Activated T-cell treated with anti-CD3 and anti-CD28 coated beads, Interleukin-2, amount 50 U/mL, for 72 hours (primary cell): ENCODE measurements at regions not wholly inside any gene's neighbourhood (a gene's known extent, or its start where the extent isn't known, plus 50 kb on each side); places are given as distances from the start of the nearest gene placed in this dataset.

ENCODE experiments used
- ATAC-seq, 2 donors: fragments of 150-1000 bp; cut with Tn5 transposase; replicated peaks in 1 of 2; 2 replicates each; pipeline ENCODE4 v1.10.0; 2021; ENCODE audit warnings: moderate library complexity in 2 of 2, mild to moderate bottlenecking in 1 of 2
- DNase-seq, 2 donors: peaks; one replicate each; pipeline ENCODE4 v3.0.0; 2021 to 2022; ENCODE audit warnings: mixed read lengths in 1 of 2
- H3K27ac Mint-ChIP-seq: one replicate; pipeline ENCODE4 v1.8.0; 2022; ENCODE audit warnings: mild to moderate bottlenecking, moderate library complexity, mixed read lengths
- H3K27me3 Mint-ChIP-seq: one replicate; pipeline ENCODE4 v1.8.0; 2022; ENCODE audit warnings: low read depth, mixed read lengths
- H3K36me3 Mint-ChIP-seq, 2 donors: one replicate each; pipeline ENCODE4 v1.8.0; 2022; ENCODE audit warnings: mixed read lengths in 2 of 2, mild to moderate bottlenecking in 1 of 2; ENCODE audit not compliant: insufficient read depth in 2 of 2
- H3K4me1 Mint-ChIP-seq: one replicate; pipeline ENCODE4 v1.8.0; 2022; ENCODE audit warnings: low read depth, mixed read lengths
- H3K4me3 Mint-ChIP-seq, 2 donors: one replicate each; pipeline ENCODE4 v1.8.0; 2022; ENCODE audit warnings: mild to moderate bottlenecking in 2 of 2, mixed read lengths in 2 of 2, moderate library complexity in 2 of 2
- H3K9me3 Mint-ChIP-seq, 2 donors: one replicate each; pipeline ENCODE4 v1.8.0; 2022; ENCODE audit warnings: mixed read lengths in 2 of 2

DNA sequence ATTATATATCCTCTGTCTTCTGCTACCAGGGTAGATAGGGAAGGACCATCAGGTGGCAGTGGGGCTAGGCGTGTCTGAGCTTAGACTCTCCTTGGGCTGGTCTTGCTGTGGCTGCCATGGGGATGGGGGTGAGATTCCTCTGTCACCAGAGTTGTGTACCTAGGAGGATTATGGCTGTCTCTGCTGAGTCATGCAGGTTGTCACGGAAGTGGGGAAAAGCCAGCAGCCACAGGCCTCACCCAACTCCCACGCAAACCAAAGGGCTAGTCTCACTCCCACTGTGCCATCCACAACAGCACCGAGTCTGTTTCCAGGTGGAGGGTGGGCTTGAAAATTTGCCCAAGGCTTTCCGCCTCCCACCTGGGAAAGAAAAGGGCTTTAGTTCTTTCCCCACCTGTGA is 476.1 kb downstream of the CYLC2 start:
- Mint-ChIP-seq H3K27ac (no peak overlapping the region), H3K4me3 (no peak overlapping the region), H3K4me1 (no peaks in the 10 kb centered on the region), H3K36me3 (no peaks in the 10 kb centered on the region), H3K9me3 (peaks cover 4 to 8% of the 10 kb centered on the region in 2 donors), H3K27me3 (no peaks in the 10 kb centered on the region)
- no peak for ATAC-seq
- no peak for DNase-seq

DNA sequence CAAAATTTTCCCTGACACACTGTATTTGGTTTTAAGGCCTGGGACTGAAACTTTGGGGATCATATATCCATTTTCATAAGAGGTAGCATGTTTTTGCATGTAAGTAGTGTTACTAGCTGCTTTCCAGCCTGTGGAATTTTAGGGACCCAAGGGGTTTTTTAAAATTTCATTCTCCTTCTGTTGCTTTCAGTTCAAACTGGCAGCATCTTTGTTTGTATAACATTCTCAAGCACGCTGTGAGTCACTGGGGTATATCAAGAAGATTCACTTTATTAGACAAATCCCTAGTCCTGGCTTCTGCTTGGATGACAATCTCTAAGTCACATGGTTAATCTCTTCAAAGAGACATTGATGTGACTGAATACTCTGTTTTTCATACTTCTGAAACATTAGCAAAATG is 479.0 kb downstream of the CYLC2 start:
- Mint-ChIP-seq H3K27ac (no peak overlapping the region), H3K9me3 (peaks cover 6 to 12% of the 10 kb centered on the region in 2 donors), H3K4me3 (no peak overlapping the region), H3K27me3 (no peaks in the 10 kb centered on the region), H3K4me1 (no peaks in the 10 kb centered on the region), H3K36me3 (no peaks in the 10 kb centered on the region)
- ATAC-seq, result no peak
- no peak for DNase-seq

DNA sequence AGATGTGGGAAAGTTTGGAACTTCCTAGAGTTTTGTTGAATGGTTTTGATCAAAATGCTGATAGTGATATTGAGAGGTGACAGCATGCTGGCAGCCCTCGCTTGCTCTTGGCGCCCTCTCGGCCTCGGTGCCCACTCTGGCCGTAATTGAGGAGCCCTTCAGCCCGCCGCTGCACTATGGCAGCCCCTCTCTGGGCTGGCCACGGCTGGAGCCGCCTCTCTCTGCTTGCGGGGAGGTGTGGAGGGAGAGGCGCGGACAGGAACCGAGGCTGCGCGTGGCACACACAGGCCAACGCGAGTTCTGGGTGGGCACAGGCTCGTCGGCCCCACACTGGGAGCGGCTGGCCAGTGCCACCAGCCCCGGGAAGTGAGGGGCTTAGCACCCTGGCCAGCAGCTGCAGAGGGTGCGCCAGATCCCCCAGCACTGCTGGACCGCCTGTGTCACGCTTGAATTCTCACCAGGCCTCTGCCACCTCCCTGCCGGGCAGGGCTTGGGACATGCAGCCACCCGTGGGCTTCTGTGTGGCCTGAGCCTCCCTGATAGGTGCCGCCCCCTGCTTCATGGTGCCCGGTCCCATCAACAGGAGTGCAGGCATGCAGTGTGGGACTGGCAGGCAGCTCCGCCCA is 488.5 kb downstream of the CYLC2 start:
- Mint-ChIP-seq H3K27ac (no peak overlapping the region), H3K36me3 (peaks cover 0 to 3% of the 10 kb centered on the region in 2 donors), H3K4me3 (no peak overlapping the region), H3K9me3 (peaks cover 3 to 11% of the 10 kb centered on the region in 2 donors), H3K27me3 (no peaks in the 10 kb centered on the region), H3K4me1 (no peaks in the 10 kb centered on the region)
- no peak for DNase-seq
- no peak for ATAC-seq

DNA sequence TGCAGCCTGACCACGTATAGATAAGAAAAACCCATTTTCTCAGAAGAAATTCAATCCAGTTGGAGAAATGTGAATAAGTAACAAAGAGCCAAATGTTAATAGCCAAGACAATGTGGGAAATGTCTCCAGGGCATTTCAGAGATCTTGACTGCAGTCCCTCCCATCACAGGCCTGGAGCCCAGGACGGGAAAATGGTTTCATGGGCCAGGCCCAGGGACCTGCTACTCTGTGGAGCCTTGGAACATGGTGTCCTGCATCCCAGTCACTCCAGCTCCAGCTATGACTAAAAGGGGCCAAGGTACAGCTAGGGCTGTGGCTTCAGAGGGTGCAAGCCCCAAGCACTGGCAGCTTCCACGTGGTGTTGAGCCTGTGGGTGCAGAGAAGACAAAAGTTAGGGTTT is 490.0 kb downstream of the CYLC2 start:
- Mint-ChIP-seq H3K27ac (no peak overlapping the region), H3K4me1 (no peaks in the 10 kb centered on the region), H3K4me3 (no peak overlapping the region), H3K36me3 (peaks cover 0 to 3% of the 10 kb centered on the region in 2 donors), H3K27me3 (no peaks in the 10 kb centered on the region), H3K9me3 (peaks cover 3 to 11% of the 10 kb centered on the region in 2 donors)
- DNase-seq (no peak), ATAC-seq (no peak)

DNA sequence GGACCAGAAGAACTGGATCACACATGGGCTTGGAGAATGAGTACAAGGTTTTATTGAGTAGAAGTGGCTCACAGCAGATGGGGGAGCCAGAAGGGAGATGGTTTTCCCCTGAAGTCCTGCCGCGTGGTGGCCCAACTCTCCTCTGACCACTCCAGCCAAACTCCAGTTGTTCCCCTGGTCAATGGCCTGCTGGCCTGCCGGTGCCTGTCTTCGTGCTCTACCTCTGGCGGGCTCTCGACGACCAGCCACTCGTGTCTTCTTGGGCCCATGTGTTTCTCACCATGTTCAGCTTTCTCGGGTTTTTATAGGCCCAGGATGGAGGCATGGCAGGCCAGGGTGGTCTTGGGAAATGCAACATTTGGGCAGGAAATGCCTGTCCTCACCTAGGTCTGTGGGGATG is 519.6 kb downstream of the CYLC2 start:
- no peak for DNase-seq
- ATAC-seq, result no peak
- Mint-ChIP-seq H3K4me1 (no peaks in the 10 kb centered on the region), H3K27ac (no peak overlapping the region), H3K27me3 (no peaks in the 10 kb centered on the region), H3K36me3 (no peaks in the 10 kb centered on the region), H3K9me3 (peaks cover 0 to 4% of the 10 kb centered on the region in 2 donors), H3K4me3 (no peak overlapping the region)

DNA sequence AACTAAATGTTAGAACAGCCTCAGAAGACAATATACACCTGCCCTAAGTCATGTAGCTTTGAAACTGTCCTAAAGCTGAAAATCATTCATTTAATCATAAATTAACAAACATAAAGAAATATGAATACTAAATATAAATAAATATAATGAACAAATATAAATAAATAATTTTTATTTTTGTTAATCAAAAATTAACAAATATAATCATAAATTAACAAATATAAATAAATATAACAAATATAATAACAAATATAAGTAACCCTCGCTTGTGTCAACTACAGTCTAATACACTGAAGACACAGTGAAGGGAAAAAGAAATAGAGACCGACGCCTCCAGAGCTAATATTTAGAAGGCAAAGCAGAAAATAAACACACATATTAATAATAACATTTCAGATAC is 527.3 kb downstream of the CYLC2 start:
- ATAC-seq, result no peak
- Mint-ChIP-seq H3K4me1 (no peaks in the 10 kb centered on the region), H3K36me3 (no peaks in the 10 kb centered on the region), H3K27ac (no peak overlapping the region), H3K27me3 (no peaks in the 10 kb centered on the region), H3K4me3 (no peak overlapping the region), H3K9me3 (no peaks in the 10 kb centered on the region)
- DNase-seq, result no peak

DNA sequence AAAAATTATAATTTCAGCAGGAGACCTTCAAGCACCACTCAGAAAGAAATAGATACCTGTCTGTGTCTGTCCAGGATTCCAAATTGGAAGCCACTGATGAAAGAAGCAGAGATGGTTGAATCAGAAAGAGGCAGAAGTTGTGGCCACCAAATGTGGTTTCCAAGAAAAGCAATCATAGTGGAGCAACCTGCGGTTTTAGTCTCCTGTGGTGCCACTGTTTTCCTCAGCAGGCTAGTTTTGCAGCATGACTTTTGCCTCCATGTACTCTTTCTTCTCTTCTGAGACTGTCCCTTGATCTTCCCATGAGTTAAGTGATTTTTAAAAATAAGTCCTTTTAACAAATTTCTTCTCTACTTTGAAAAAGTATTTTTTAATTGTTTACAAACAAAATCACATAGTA is 535.8 kb downstream of the CYLC2 start:
- Mint-ChIP-seq H3K4me1 (no peaks in the 10 kb centered on the region), H3K36me3 (no peaks in the 10 kb centered on the region), H3K4me3 (no peak overlapping the region), H3K27me3 (no peaks in the 10 kb centered on the region), H3K9me3 (peaks cover 2 to 3% of the 10 kb centered on the region in 2 donors), H3K27ac (no peak overlapping the region)
- ATAC-seq (no peak), DNase-seq (no peak)

DNA sequence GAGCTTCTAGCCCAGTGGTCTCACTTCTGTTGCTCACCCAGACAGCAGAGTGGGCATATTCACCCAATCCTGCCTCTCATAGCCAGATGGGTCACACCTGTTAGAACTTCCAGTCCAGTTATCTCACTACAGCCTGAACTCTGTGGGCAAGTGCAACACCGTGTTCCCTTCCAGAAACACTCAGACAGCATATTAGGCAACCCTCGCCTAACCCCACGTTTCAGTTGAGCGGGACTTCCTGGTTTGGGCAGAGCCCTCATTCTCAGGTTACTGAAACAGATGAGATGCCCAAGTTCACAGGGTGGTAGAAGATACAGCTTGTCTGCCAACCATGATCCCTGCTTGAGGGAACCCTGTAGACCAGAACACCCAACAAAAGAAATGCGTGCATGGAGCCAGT is 538.2 kb downstream of the CYLC2 start:
- no peaks in the 10 kb centered on the region for H3K27me3 Mint-ChIP-seq
- no peaks in the 10 kb centered on the region for H3K4me1 Mint-ChIP-seq
- H3K4me3 Mint-ChIP-seq, result no peak overlapping the region
- H3K36me3 Mint-ChIP-seq, result no peaks in the 10 kb centered on the region
- H3K27ac Mint-ChIP-seq, result no peak overlapping the region
- peaks cover 7 to 8% of the 10 kb centered on the region in 2 donors for H3K9me3 Mint-ChIP-seq
- ATAC-seq (no peak), DNase-seq (no peak)

DNA sequence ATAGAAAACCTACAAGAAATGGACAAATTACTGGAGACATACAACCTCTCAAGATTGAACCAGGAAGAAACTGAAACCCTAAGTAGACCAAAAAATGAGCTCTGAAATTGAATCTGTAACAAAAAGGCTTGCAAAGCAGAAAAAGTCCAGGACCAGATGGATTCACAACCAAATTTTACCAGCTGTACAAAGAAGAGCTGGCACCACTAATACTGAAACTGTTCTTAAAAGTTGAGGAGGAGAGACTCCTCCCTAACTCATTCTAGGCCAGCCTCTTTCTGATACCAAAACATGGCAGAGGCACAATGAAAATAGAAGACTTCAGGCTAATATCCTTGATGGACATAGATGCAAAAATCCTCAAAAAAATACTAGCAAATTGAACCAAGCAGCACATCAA is 542.3 kb downstream of the CYLC2 start:
- Mint-ChIP-seq H3K27ac (no peak overlapping the region), H3K27me3 (no peaks in the 10 kb centered on the region), H3K4me1 (no peaks in the 10 kb centered on the region), H3K9me3 (peaks cover 9 to 13% of the 10 kb centered on the region in 2 donors), H3K36me3 (no peaks in the 10 kb centered on the region), H3K4me3 (no peak overlapping the region)
- DNase-seq, result no peak
- no peak for ATAC-seq

DNA sequence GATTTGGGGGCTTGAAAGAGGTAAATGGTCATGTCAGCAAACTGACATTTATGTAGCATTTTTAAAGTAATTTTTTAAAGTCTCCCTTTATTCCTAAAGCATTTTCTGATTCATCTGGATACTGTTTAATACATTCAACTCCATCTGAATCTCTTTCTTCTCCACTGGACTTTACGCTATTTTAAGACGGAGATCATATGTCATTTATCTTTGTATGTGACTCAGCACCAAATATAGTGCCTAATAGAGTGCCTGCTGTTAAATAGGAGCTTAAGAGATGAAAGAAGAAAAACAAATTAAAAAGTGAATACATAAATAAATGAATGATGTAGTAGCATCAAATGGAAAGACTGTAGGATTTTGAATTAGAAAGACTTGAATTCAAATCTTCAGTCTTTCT is 548.8 kb upstream of the SMC2 start:
- Mint-ChIP-seq H3K4me1 (no peaks in the 10 kb centered on the region), H3K27ac (no peak overlapping the region), H3K9me3 (no peaks in the 10 kb centered on the region), H3K4me3 (no peak overlapping the region), H3K36me3 (no peaks in the 10 kb centered on the region), H3K27me3 (no peaks in the 10 kb centered on the region)
- DNase-seq, result no peak
- no peak for ATAC-seq

DNA sequence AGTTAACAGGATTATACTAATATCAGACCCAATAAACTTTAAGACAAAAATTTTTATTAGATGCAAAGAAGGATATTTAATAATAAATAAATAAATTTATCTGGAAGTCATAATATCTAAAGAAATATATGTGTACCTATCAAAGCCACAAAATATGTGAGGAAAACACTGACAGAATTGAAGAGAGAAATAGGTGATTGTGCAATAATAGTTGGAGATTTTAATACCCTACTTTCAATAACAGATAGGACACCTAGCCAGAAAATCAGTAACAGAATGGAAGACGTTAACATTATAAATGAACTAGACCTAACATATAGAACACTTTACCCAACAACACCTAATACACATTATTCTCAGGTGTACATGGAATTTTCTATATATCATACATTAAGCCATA is 541.4 kb upstream of the SMC2 start:
- H3K4me3 Mint-ChIP-seq, result no peak overlapping the region
- no peaks in the 10 kb centered on the region for H3K27me3 Mint-ChIP-seq
- no peak overlapping the region for H3K27ac Mint-ChIP-seq
- DNase-seq (no peak), ATAC-seq (no peak)
- peaks cover 0 to 3% of the 10 kb centered on the region in 2 donors for H3K36me3 Mint-ChIP-seq
- H3K4me1 Mint-ChIP-seq, result no peaks in the 10 kb centered on the region
- H3K9me3 Mint-ChIP-seq, result peaks cover 0 to 11% of the 10 kb centered on the region in 2 donors

DNA sequence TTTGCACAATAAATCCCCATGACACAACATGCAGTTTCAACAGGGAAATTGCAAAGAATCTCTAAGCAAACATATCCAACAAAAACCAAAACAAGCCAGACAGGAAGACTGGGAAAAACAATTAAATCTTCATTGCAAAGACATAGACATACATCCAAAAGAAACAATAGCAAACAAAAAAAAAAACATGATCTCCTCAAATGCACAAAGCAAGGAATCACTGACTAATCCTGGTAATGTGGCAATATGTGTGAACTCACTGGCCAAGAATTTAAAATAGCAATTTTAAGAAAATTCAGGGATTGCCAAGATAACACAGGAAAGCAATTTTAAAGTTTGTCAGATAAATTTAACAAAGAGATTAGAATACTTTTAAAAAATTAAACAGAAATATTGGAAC is 520.1 kb upstream of the SMC2 start:
- H3K4me1 Mint-ChIP-seq, result no peaks in the 10 kb centered on the region
- no peak for ATAC-seq

DNA sequence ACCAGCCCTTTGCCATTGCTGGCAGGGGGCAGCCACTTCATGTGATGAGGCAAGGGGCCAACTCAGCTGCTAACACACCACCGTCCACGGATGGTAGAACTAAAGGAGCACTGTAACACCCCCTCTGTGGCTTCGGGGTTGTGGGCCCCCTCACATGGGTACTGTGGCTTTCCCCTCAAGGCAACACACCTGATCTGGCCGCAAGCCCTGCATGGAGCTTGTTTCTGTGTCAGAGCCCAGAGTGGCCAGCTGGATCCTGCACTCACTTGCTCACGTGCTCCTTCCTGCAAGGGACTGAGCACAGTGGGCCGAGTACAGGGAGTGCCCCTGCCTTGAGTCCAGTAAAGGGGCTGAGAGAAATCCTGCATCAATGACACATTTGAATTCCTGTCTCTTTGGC is 507.4 kb upstream of the SMC2 start:
- ATAC-seq, result no peak
- Mint-ChIP-seq H3K4me1 (no peaks in the 10 kb centered on the region), H3K9me3 (peaks cover 5% of the 10 kb centered on the region in 2 donors), H3K27ac (no peak overlapping the region), H3K4me3 (no peak overlapping the region), H3K36me3 (peaks cover 0 to under 1% of the 10 kb centered on the region in 2 donors), H3K27me3 (no peaks in the 10 kb centered on the region)
- DNase-seq, result no peak

More for the DNA sequence above, 520.1 kb upstream of the SMC2 start:
- Mint-ChIP-seq H3K4me3 (no peak overlapping the region), H3K9me3 (peaks cover 4 to 13% of the 10 kb centered on the region in 2 donors), H3K36me3 (peaks cover 0 to 2% of the 10 kb centered on the region in 2 donors), H3K27me3 (no peaks in the 10 kb centered on the region), H3K27ac (no peak overlapping the region)
- no peak for DNase-seq

DNA sequence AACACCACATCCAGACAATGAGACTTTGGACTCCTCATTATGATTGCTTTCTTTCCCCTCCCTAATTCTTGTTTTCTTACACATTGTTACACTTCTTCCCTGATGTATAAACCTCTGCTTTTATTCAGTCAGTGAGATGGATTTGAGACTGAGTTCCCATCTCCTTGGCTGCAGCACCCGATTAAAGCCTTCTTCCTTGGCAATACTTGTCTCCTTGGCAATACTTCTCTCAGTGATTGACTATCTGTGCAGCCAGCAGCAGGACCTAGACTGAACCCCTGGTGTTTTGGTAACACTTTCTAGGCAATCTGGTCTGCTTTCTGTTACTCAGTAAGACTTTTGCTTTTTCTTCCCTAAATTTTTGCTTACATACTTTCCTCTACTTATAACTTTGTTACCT is 492.8 kb upstream of the SMC2 start:
- H3K27ac Mint-ChIP-seq, result no peak overlapping the region
- no peak overlapping the region for H3K4me3 Mint-ChIP-seq
- no peaks in the 10 kb centered on the region for H3K4me1 Mint-ChIP-seq
- H3K36me3 Mint-ChIP-seq, result no peaks in the 10 kb centered on the region
- ATAC-seq (no peak), DNase-seq (no peak)
- no peaks in the 10 kb centered on the region for H3K27me3 Mint-ChIP-seq
- H3K9me3 Mint-ChIP-seq, result peaks cover 2 to 6% of the 10 kb centered on the region in 2 donors
